NCI-H1105 treated with DMSO at 0.1 percent for 48 hours (cell line): ENCODE measurements at regions not wholly inside any gene's neighbourhood (a gene's known extent, or its start where the extent isn't known, plus 50 kb on each side); places are given as distances from the start of the nearest gene placed in this dataset.

Source experiments
- DNase-seq: peaks from one replicate; lab custom pipeline; 2025; lab: John Stamatoyannopoulos, UW

DNA sequence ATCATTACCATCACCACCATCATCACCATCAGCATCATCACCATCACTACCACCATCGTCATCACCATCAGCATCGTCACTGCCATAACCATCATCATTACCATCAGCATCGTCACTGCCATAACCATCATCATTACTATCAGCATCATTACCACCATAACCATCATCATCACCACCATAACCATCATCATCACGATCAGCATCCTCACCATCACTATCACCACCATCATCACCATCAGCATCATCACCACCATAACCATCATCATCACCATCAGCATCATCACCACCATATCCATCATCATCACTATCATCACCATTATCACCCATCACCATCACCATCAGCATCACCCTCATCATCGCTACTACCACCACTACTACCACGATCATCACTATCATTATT, 493.9 kb upstream of the TBX3 start:
- no peak for DNase-seq

DNA sequence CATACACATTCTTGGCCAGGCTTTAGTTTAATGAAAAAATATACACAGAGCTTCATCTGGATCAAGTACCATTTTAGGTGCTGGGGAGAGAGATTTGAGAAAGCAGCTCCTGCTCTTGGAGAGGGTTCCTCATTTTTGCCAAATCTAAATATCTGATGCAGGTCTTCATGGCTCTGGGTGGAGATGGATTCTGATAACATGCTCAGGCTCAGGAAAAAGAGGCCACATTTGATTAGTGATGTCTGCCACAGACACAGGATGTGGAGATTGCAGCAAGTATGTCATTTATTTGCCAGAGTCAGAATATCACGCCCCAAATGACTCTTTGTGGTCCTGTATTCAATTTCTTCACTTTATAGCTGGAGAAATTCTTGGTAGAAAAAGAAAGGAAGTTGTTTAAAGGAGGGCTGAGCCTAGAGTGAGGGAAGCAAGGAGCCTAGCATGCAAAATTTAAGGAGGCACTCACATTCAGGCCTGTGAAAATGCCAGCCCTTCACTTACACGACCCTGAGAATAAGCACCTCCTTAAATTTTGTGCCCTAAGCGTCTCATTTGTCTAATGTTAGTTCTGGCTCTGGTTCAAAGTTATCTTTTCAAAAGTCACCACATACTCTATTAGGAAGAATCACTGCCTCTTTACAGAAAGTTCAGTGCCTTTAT, 492.9 kb upstream of the TBX3 start:
- peak; percentile 8 for DNase-seq

DNA sequence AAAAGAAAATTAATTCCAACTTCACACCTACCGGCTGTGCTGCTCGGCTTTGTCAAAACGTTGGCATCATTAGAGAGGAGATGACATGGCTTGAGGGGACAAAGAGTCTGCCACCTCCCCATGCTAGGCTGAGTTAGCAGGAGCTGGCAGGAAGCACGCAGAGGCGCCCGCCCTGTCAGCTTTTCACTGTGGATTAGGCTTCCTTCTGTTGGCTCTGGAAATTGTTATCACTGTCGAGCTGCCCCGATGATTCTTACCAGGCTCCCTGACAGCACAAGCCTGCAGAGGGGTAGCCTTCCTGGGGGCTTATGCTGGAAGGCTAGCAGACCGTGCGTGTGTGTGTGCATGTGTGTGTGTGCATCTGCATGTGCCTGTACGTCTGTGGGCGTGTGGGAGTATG, 490.9 kb upstream of the TBX3 start:
- no peak for DNase-seq

DNA sequence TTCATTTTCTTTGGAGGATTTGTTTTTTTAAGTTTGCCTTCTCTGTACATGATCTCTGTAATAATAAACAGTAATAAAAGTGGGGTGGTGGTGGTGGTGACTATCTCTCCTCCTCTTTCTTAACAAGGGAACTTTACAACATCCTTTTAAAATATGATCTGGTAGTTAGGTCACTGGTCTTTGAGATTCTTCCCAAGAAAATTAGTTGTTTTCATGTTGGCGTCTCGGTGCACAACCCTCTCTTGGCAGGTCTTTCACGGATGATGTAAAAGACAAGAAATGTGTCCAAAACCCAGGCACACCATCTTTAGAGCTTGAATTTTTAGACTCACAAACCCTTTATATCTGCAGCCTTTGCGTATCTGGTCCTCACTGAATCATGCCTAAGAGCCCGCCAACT, 488.5 kb upstream of the TBX3 start:
- DNase-seq, result no peak

DNA sequence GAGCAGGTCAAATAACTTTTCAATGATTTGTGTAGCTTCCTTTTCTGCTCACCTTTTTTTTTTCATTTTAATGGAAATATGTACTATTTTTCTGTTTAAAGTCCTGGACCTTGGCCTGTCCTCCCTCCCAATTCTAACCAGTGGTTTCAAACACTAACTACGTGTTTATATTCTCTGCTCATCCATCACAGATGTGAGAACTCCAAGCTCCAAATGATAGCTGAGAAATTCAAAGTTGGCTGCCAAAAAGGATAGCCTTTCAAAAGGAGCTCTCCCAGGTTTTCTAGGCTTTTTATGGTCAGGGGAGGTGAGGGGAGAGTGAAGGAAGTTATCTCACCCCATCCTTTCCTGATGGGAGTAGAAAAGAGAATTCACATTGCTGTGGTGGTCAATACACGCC, 486.0 kb upstream of the TBX3 start:
- no peak for DNase-seq

DNA sequence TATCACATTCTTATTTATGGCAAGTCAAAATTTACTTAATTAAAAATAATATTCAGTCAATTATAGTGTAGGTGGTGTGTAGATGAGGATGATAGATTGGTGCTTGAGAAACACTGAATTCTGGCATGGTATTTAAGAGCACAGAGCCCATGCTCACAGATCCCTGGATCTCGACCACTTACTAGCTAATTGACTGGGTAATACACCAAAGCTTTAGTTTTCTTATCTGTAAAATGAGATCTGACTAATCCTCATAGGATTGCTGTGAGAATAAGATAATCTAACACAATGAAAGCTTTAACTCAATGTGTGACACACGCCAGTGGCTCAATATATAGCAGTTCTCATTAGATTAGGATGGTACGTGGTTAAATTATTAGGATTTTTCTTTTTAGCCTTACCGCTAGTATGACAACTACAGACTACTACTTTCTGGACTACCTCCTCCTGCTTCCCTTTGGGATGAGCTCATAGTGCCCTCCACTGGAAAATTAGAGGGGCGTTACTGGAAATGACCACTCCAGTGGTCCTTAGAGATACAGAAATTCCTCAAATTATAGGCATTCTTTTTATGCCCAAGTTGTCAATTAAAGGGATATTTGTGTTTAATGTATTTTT, 482.8 kb upstream of the TBX3 start:
- DNase-seq, result no peak

DNA sequence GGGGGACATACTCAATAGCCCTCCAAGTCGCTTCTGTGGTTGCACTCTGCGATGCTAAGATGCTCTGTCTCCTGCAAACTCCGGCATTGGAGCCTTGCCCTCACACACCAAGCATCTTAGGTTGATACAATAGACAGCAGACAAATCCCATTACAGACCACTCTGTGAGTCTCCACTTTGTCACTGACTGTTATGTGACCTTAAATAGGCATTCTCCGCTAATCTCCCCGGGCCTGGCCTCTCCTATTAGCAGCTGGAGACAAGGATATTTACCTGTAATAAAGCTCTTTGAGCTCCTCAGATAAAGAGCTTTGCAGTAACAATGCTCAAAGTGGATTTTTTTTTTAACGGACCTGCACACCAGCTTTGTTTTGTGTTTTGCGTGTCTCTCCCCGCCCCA, 479.7 kb upstream of the TBX3 start:
- DNase-seq, result peak; percentile 84

DNA sequence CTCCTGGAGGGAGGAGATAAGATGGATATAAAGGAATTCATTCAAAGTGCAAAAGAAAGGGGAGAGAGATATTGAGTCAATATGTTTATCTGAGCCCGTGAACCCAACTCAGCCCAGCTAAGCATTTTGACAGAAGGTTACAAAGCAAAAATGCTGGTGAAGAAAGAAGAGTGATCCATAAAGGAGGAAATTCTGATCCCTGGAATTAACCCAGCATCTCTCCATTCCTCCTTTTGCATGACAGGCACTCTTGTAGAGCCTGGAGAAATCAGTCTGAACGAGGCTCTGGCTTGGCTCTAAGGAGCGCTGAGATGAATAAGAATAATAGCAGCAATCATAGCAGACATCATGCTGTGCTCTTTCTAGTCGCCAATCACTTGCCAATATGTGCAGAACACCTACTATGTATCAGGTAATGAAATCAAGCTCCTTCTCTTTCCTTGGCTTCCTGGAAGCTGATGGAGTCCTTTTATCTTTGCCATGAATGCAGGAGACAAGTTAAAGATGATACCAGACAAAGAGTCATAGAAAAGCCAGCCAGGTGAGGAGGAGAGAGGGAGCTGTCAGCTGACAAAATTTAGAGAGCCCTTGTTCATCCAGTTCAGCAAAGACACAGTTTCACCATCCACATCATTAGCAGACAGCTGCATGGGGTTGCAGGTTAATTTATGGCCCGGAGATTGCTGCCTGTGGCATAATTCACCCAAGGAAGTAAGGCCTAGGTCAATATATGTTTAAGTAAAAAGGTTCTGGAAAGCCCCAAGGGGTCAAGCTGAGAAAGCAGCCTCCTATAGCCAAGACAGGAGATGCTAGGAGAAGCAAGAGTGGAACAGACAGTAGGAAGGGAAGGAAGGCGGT, 476.5 kb upstream of the TBX3 start:
- peak; percentile 58 for DNase-seq

DNA sequence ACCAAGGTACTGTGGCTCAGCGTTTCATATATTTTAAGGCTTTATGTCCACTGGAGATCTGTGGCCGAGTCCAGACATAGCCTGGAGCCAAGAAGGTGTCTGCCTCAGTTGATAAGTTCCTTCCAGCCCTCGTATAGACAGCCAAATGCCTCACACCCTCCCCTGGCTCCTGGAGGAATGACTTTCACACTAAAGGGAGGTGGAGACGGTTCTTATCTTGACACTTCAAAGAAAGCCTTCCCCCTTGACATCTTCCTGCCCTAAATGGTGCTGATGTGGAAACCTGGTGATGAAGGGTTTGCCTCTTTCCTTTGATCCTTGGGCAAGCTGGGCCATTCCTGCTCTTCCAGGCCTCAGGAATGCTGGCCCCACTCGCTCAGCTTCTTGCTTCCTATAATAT, 474.8 kb upstream of the TBX3 start:
- no peak for DNase-seq

DNA sequence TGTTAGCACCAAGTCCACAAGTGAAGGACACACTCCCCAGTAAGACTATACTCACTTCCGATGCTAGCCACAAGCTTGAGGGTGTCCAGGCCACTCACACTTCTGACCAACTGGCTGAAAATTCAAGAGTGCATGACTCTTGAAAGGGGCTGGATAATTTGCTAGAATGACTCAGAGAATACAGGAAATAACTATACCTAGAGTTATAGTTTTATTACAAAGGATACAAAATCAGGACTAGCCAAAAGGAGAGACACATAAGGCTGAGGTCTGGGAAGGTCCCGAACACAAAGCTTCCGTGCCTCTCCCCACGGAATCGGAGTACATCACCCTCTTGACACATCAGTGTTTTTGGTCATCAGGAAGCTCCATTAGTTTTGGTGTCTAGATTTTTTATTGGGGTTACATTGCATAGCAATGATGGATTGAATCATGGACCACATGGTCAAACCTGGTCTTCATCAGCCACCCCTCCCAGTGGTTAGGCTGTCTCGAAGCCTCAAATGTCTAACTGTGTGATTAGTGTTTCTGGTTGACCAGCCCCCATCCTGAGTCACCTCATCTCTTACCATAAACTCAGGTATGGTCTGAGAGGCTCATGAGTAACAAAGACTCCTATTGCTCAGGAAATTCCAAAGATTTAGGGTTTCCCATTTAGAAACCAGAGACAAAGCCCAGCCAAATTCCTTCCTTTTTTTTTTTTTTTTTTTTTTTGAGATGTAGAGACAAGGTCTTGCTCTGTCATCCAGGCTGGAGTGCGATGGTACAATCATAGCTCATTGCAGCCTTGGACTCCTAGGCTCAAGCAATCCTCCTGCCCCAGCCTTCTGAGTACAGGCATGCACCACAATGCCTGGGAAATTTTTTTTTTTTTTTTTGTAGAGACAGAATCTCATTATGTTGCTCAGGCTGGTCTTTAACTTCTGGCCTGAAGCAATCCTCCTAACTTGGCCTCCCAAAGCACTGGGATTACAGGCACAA, 472.0 kb upstream of the TBX3 start:
- DNase-seq, result no peak

DNA sequence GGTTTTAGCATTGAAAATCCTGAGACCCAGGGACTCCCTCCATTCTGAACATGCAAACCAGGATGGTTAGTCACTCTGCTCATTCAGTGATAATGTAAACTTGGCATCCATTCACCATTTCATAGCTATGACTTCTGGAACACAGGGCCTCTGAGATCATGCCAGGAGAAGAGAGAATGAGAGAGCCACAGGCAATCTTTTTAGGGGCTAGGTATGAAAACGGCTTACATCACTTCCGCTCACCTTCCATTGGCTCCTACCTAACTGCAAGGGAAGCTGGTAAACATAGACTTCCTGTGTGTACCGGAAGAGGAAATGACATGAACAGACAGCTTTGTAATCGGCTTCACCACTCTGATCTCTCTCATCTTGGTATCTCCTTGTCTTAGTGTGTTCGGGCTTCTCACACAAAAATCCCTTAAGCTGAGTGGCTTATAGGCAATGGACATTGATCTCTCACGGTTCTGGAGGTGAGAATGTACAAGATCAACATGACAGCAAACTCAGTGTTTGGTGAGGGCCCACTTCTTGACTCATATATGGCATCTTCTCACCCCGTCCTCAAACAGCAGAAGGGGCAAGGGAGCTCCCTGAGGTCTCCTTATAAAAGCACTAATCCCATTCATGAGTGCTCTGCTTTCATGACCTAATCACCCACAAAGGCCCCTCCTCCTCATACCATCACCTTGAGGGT, 465.9 kb upstream of the TBX3 start:
- no peak for DNase-seq

DNA sequence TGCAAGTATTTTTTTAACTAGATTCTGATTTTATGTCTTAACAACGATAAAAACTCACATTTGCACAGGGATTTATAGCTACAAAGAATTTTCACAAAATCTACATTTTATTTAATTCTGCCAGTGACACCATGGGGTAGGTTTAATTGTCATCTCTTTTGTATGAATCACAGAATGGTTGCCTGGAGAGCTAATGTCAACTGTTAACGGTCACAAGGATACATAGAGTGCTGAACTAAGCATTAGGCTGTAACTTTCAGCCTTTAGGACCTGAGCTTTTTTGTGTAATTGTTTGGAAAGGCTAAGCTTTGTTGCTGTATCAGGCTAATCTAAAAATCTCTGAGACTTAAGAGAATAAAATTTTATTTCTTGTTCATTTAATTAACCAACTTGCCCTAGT, 465.3 kb upstream of the TBX3 start:
- DNase-seq, result no peak

DNA sequence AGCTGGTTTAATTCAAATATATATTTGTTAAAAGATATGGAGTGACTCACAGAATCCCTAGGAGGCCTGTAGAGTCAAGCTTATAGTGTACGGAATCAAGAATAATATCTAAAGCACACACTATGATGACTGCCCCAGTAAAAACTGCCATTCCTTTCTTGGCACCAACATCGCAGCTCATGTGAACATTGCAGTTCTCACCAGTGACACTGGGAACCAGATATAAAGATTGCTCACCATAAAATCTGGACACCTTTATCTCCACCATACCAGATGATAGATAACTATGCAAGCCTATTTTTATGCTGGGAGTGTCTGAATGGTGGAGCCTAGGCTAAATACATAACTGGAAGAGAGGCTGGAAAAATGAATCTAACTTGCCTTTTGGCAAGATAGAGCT, 463.9 kb upstream of the TBX3 start:
- no peak for DNase-seq

DNA sequence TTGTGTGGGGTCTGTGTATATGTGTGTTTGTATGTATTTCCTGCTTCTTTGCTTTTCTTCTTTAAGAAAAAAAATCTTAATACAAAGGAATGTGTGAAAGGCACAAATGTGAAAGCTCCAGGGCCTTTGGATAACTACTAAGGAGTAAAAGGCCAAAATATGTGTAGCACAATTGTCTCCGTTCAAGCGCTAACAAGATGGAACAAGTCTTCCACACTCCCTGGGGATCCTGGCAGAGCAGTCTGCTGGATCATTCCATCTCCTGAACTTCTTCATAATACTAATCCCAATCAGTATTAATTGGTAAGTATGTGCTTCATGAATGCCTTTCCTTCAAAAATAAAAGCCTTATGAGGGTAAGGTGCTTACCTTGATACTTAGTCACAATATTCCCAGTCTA, 462.5 kb upstream of the TBX3 start:
- DNase-seq, result no peak

DNA sequence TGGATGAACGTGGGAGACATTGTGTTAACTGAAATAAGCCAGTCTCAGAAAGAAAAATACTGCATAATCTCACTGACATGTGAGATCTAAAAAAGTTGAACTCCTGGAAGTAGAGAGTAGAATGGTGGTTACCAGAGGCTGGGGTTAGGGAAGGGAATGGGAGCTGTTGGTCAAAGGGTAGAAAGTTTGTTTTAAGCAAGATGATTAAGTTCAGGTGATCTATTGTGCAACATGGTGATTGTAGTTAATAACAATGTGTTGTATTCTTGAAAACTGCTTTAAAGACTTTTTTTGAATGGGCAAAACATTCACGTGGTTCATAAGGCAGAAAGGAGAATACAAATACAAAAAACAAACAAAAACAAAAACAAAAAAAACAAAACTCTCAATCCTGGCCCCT, 460.4 kb upstream of the TBX3 start:
- no peak for DNase-seq

DNA sequence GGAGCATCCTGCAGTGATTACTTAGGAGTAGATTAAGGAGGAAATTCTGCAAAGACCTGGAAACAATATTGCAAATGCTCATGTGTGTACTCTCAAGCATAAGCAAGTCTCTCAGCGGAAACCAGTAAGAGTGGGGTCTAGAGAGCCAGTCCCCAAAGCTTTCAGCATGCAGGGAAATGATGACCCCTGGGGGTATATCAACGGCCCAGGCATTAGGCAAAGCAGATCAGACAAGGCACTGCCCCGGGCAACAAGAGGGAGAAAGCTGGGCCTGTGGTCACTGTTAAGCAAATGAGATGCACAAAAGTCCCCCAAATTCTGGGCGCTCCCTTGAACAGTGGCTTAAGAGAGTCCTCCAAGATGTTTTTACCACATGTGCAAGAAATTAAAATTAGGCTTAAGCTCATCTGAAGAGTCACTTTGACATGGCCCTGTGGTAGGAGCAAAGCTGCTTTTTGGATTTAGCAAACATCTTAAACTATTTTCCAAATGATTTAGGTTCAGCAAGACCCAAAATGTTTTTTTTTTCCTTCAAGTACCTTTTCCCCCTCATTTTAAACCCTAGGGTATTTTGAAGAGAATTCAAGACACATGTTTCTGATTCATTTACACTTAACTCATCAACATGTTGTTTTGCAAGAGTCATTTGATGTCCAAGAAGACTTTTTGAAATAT, 457.1 kb upstream of the TBX3 start:
- DNase-seq, result no peak

DNA sequence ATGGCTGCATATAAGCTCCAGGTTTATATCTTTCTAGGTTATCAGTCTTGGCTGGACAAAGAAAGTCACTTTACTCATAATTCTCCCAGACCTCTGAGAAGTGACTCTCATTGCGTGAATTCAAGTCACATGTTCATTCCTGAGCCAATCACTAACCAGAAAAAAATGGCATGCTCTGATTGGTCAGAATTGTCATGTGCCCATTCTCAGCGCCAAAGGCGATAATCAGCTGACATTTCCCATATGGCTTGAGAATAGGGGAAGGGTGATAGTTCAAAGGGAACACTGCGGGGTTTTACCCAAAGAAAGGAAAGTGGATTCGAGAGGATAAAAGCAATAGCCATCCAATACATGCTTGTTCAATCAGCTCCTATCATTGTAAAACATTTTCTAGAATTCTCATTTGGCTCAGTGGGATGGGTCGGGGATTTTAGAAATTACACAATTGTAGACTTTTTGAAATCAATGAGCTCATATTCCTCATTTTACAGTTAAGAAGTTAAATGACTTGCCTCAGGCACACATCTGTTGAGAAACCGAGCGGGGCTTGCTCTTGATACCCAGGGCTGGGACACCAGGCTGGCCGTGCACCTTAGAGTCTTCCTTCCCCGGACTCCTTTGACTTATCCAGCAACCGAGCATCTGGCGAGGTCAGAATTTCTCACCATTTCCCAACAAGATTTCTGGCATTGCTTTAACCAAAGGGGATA, 454.0 kb upstream of the TBX3 start:
- DNase-seq, result no peak

DNA sequence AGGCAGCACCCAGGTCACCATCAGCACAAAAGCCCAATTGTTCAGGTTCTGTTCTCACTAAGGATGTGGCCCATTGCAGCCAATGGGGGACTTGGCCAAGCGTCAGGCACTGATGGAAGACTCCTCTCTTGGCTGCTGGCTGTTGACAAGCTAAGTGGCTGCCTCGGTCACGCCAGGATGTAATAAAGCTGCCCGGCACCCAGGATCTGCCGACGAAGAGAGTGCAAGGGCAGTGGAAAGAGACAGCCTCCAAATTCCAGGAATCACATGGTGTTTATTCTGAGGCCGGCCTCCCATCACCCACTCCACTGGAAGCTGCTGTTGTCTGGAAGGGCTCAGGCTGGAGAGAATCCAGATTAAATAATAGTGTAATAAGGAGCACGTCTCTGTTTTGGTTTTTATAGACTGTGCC, 451.8 kb upstream of the TBX3 start:
- peak; percentile 97 for DNase-seq

DNA sequence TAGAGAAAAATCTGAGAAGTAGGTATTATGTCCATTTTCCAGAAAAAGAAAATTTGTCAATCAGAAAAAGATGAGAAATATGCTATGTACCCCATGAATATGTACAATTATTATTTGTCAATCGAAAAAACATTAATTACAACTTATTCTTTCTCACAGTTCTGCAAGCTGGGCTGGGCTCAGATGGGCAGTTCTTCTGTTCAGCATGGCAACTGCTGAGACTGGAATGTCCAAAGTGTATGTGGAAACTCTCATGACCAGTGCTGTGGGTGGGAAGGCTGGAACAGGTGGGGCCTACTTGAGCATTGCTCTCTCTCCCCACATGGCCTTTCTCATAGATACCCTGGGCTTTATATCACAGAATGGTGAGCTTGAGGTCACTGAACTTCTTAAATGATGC, 450.3 kb upstream of the TBX3 start:
- no peak for DNase-seq

DNA sequence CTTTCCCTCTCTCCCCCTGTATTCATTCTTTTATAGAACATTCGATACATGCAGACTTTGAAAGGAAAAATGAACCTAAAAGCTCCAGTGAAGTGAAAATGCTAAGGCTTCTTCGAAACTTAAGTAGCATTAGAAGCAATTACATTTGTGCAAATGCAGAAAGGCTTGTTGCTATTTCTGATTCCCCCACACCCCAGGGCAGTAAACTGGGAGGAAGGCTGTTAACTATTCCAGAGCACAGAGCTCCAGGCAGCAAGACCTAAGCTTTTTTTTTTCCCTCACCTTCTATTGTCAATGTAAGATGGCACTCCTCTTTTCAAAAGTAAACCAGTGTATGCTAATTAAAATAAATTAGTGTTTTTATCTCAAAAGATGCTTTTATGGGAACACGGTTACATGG, 448.9 kb upstream of the TBX3 start:
- no peak for DNase-seq
